ENCODE measurements at regions not wholly inside any gene's neighbourhood (a gene's known extent, or its start where the extent isn't known, plus 50 kb on each side); places are given as distances from the start of the nearest gene placed in this dataset.
A peak's percentile ranks its signal among the peaks of the same experiment; 100 is the strongest.

DNA sequence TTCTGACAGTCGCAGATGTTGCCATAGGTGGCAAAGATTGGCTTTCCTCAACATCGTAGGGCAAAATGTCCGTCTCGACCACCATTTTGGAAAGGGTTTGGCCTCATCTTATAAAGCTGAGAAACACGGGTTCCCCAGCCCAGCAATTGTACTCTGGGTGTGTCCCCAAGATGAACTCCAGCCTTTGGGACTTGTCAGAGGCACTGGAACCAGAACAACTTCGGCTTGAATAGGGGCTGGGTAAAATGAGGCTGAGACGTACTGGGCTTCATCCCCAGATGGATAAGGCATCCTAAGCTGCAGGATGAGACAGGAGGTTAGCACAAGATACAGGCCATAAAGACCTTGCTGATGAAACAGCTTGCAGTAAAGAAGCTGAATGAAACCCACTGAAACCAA, 151.9 kb downstream of the CRLF2 start:
- FAIRE-seq (no peak), DNase-seq (ENCODE audit: low read depth, low spot score) (no peak), ATAC-seq (no peak)
- ChIA-PET SMC1A (ENCODE audit: uncharacterized antibody, unreplicated experiment) (no interaction called here), POLR2A (no interaction called here), RAD21 (ENCODE audit: unreplicated experiment) (no interaction called here), CTCF (no interaction called here)
- TF ChIP-seq JUND (IDR thresholded peaks at IDR 0.05; ENCODE audit: low read depth, low read length) (no peak), HDAC6 (IDR thresholded peaks at IDR 0.05; ENCODE audit: unreplicated experiment) (no peak)
- Histone ChIP-seq H3K9me3 (replicated peaks; ENCODE audit: control insufficient read depth, insufficient read depth, low read length) (no peaks in the 10 kb centered on the region; the same call in 1 of the 3 replicates), H4K20me1 (ENCODE audit: control insufficient read depth, insufficient read depth) (no peaks in the 10 kb centered on the region), H3K4me2 (ENCODE audit: control insufficient read depth, insufficient read depth) (no peak overlapping the region), H3K4me1 (ENCODE audit: control insufficient read depth, insufficient read depth, low read length) (no peaks in the 10 kb centered on the region), H3K79me2 (ENCODE audit: control insufficient read depth, insufficient read depth, low read length) (no peaks in the 10 kb centered on the region), H3K27me3 (replicated peaks in 1 of 2; ENCODE audit: control insufficient read depth in 2 of 2, insufficient read depth in 2 of 2, low read length in 1 of 2) (no peaks in the 10 kb centered on the region), H3K4me3 (no peak overlapping the region), H2AFZ (ENCODE audit: control insufficient read depth, low read depth, low read length) (no peak overlapping the region), H3K27ac (ENCODE audit: control insufficient read depth, insufficient read depth) (no peak overlapping the region), H3K9ac (ENCODE audit: control insufficient read depth, insufficient read depth, low read length) (no peak overlapping the region), H3K36me3 (ENCODE audit: control insufficient read depth in 2 of 2, insufficient read depth in 2 of 2, low read length in 1 of 2) (no peaks in the 10 kb centered on the region)
- in situ Hi-C loops (cut with MboI): no loop called here
- BruUV-seq (replicated peaks): no TSS peak
- 57% methylated on average over 7 of the region's 7 CpGs for WGBS (ENCODE audit: insufficient coverage, insufficient replicate concordance, low lambda C conversion rate, missing lambda C conversion rate)
- intact Hi-C loops (cut with micrococcal nuclease; ENCODE audit: unreplicated experiment): no loop called here

DNA sequence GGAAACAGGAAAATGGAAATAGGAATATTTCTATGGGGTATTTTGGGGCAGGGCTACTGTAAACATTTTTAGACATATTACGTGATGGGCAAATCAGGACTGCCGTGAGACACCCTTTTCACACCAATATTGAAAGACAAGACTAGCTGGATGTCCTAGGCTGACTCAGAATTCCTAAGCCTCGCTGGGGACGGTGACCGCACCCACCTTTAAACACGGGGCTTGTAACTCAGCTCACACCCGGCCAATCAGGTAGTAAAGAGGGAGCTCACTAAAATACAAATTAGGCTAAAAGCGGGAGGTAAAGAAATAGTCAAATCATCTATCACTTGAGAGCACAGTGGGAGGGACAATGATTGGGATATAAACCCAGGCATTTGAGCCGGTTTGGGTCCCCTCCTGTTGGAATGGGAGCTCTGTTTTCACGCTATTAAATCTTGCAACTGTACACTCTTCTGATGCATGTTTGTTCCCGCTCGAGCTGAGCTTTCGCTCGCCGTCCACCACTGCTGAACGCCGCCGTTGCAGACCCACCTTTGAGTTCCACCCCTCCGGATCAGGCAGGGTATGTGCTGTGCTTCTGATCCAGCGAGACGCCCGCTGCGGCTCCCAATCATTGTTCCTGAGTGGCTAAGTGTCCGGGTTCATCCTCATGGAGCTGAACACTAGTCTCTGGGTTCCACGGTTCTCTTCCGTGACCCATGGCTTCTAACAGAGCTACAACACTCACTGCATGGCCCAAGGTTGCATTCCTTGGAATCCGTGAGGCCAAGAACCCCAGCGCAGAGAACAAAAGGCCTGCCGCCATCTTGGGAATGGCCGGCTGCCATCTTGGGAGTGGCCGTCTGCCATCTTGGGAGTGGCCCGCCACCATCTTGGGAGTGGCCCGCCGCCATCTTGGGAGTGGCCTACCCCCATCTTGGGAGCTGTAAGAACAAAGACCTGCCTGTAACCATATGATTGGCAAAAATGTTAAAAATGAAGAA, 152.6 kb downstream of the CRLF2 start:
- no peaks in the 10 kb centered on the region for H3K4me1 ChIP-seq (ENCODE audit: control insufficient read depth, insufficient read depth, low read length)
- FAIRE-seq (no peak), ATAC-seq (no peak), DNase-seq (ENCODE audit: low read depth, low spot score) (no peak)
- no peaks in the 10 kb centered on the region; the same call in 1 of the 3 replicates for H3K9me3 ChIP-seq (replicated peaks; ENCODE audit: control insufficient read depth, insufficient read depth, low read length)
- no peaks in the 10 kb centered on the region for H3K79me2 ChIP-seq (ENCODE audit: control insufficient read depth, insufficient read depth, low read length)
- BruUV-seq (replicated peaks): no TSS peak
- H3K4me3 ChIP-seq: no peak overlapping the region
- no peak overlapping the region for H3K4me2 ChIP-seq (ENCODE audit: control insufficient read depth, insufficient read depth)
- H3K27ac ChIP-seq (ENCODE audit: control insufficient read depth, insufficient read depth): no peak overlapping the region
- H4K20me1 ChIP-seq (ENCODE audit: control insufficient read depth, insufficient read depth): no peaks in the 10 kb centered on the region
- WGBS (ENCODE audit: insufficient coverage, insufficient replicate concordance, low lambda C conversion rate, missing lambda C conversion rate): 64% methylated on average over 34 of the region's 34 CpGs
- H3K9ac ChIP-seq (ENCODE audit: control insufficient read depth, insufficient read depth, low read length): no peak overlapping the region
- intact Hi-C loops (cut with micrococcal nuclease; ENCODE audit: unreplicated experiment): no loop called here
- H3K36me3 ChIP-seq (ENCODE audit: control insufficient read depth in 2 of 2, insufficient read depth in 2 of 2, low read length in 1 of 2): no peaks in the 10 kb centered on the region
- in situ Hi-C loops (cut with MboI): no loop called here
- H3K27me3 ChIP-seq (replicated peaks in 1 of 2; ENCODE audit: control insufficient read depth in 2 of 2, insufficient read depth in 2 of 2, low read length in 1 of 2): no peaks in the 10 kb centered on the region
- ChIA-PET POLR2A (no interaction called here), CTCF (no interaction called here), RAD21 (ENCODE audit: unreplicated experiment) (no interaction called here), SMC1A (ENCODE audit: uncharacterized antibody, unreplicated experiment) (no interaction called here)
- TF ChIP-seq NRF1 (conservative IDR thresholded peaks at IDR 0.05; ENCODE audit: low read depth, low read length) (no peak), IKZF2 (IDR thresholded peaks at IDR 0.05) (no peak), YY1 (IDR thresholded peaks at IDR 0.05; ENCODE audit: low read depth, low read length) (peak; percentile 97), WRNIP1 (IDR thresholded peaks at IDR 0.05; ENCODE audit: borderline replicate concordance, low read depth, low read length) (no peak)
- TF ChIP-seq, protein P1, sequence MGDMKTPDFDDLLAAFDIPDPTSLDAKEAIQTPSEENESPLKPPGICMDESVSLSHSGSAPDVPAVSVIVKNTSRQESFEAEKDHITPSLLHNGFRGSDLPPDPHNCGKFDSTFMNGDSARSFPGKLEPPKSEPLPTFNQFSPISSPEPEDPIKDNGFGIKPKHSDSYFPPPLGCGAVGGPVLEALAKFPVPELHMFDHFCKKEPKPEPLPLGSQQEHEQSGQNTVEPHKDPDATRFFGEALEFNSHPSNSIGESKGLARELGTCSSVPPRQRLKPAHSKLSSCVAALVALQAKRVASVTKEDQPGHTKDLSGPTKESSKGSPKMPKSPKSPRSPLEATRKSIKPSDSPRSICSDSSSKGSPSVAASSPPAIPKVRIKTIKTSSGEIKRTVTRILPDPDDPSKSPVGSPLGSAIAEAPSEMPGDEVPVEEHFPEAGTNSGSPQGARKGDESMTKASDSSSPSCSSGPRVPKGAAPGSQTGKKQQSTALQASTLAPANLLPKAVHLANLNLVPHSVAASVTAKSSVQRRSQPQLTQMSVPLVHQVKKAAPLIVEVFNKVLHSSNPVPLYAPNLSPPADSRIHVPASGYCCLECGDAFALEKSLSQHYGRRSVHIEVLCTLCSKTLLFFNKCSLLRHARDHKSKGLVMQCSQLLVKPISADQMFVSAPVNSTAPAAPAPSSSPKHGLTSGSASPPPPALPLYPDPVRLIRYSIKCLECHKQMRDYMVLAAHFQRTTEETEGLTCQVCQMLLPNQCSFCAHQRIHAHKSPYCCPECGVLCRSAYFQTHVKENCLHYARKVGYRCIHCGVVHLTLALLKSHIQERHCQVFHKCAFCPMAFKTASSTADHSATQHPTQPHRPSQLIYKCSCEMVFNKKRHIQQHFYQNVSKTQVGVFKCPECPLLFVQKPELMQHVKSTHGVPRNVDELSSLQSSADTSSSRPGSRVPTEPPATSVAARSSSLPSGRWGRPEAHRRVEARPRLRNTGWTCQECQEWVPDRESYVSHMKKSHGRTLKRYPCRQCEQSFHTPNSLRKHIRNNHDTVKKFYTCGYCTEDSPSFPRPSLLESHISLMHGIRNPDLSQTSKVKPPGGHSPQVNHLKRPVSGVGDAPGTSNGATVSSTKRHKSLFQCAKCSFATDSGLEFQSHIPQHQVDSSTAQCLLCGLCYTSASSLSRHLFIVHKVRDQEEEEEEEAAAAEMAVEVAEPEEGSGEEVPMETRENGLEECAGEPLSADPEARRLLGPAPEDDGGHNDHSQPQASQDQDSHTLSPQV (IDR thresholded peaks at IDR 0.05): 0 out of 2 replicates have a peak, but pooled peaks have one; percentile 16
- H2AFZ ChIP-seq (ENCODE audit: control insufficient read depth, low read depth, low read length): no peak overlapping the region
